NCI-H2227 (cell line): ENCODE measurements at regions not wholly inside any gene's neighbourhood (a gene's known extent, or its start where the extent isn't known, plus 50 kb on each side); places are given as distances from the start of the nearest gene placed in this dataset.
"Not testable (repeated sequence)": the region's sequence is repeated elsewhere in the genome, so short reads cannot be mapped to it uniquely, and the experiment has no call there.

Source experiments
- DNase-seq: peaks from one replicate; lab custom pipeline; 2025; ENCODE audit not compliant: unreplicated experiment; lab: John Stamatoyannopoulos, UW

- DNase-seq, result no peak
Observed at GRCh38 chr1:30229960-30230359, 493.4 kb downstream of the MATN1 start.

- DNase-seq, result no peak
Observed at GRCh38 chr1:30229557-30229956, 493.8 kb downstream of the MATN1 start.

GRCh38 chr1:30226648-30227047, 496.7 kb downstream of the MATN1 start:
- DNase-seq, result no peak

- DNase-seq, result peak; percentile 6
Observed at GRCh38 chr1:30225357-30225756, 498.0 kb downstream of the MATN1 start.

- no peak for DNase-seq
Observed at GRCh38 chr1:30219675-30220074, 503.7 kb downstream of the MATN1 start.

GRCh38 chr1:30218438-30218837, 504.9 kb downstream of the MATN1 start:
- no peak for DNase-seq

GRCh38 chr1:30216602-30217001, 506.8 kb downstream of the MATN1 start:
- DNase-seq, result no peak

- no peak for DNase-seq
Observed at GRCh38 chr1:30213936-30214335, 509.4 kb downstream of the MATN1 start.

- DNase-seq, result not testable (repeated sequence)
Observed at GRCh38 chr1:30207962-30208361, 515.4 kb downstream of the MATN1 start.

- DNase-seq, result not testable (repeated sequence)
Observed at GRCh38 chr1:30206631-30207030, 516.8 kb downstream of the MATN1 start.

- not testable (repeated sequence) for DNase-seq
Observed at GRCh38 chr1:30204916-30205315, 518.5 kb downstream of the MATN1 start.

- DNase-seq, result no peak
Observed at GRCh38 chr1:30201015-30201414, 522.4 kb downstream of the MATN1 start.

- DNase-seq, result no peak
Observed at GRCh38 chr1:30200161-30200560, 523.2 kb downstream of the MATN1 start.

- no peak for DNase-seq
Observed at GRCh38 chr1:30199563-30199962, 523.8 kb downstream of the MATN1 start.

- DNase-seq, result no peak
Observed at GRCh38 chr1:30198795-30199403, 524.5 kb downstream of the MATN1 start.

- DNase-seq, result no peak
Observed at GRCh38 chr1:30198451-30198760, 525.0 kb downstream of the MATN1 start.

- DNase-seq, result no peak
Observed at GRCh38 chr1:30197639-30198450, 525.5 kb downstream of the MATN1 start.

GRCh38 chr1:30196872-30197638, 526.3 kb downstream of the MATN1 start:
- DNase-seq, result no peak

- DNase-seq, result no peak
Observed at GRCh38 chr1:30196457-30196856, 526.9 kb downstream of the MATN1 start.

- DNase-seq, result no peak
Observed at GRCh38 chr1:30195424-30196134, 527.8 kb downstream of the MATN1 start.

- no peak for DNase-seq
Observed at GRCh38 chr1:30194741-30195423, 528.5 kb downstream of the MATN1 start.
